KOPT-K1 (cell line): ENCODE measurements at regions not wholly inside any gene's neighbourhood (a gene's known extent, or its start where the extent isn't known, plus 50 kb on each side); places are given as distances from the start of the nearest gene placed in this dataset.

Experiments
- H3K27ac ChIP-seq: fragments of 200-600 bp; sonication (generic); 2 replicates; pipeline ENCODE4 v1.5.1; 2016; ENCODE audit warnings: antibody characterized with exemption, mild to moderate bottlenecking, low read depth, low read length; ENCODE audit not compliant: poor library complexity, severe bottlenecking
- H3K36me3 ChIP-seq: fragments of 200-600 bp; sonication (generic); 2 replicates; pipeline ENCODE4 v1.5.1; 2017; ENCODE audit warnings: antibody characterized with exemption, mild to moderate bottlenecking, low read length, moderate library complexity; ENCODE audit not compliant: insufficient read depth
- H3K9me3 ChIP-seq: fragments of 200-600 bp; sonication (generic); 2 replicates; pipeline ENCODE4 v1.5.1; 2017; ENCODE audit warnings: antibody characterized with exemption, low read length, mild to moderate bottlenecking; ENCODE audit not compliant: insufficient read depth, poor library complexity, severe bottlenecking

- Histone ChIP-seq H3K27ac (no peak overlapping the region), H3K9me3 (peaks cover 24% of the 10 kb centered on the region), H3K36me3 (no peaks in the 10 kb centered on the region)
Observed at GRCh38 chr10:2989292-2989947, 77.9 kb upstream of the PFKP start.

- Histone ChIP-seq H3K27ac (no peak overlapping the region), H3K36me3 (no peaks in the 10 kb centered on the region)
Observed at GRCh38 chr10:2987185-2987768, 80.1 kb upstream of the PFKP start.

GRCh38 chr10:2986391-2986801, 81.0 kb upstream of the PFKP start:
- Histone ChIP-seq H3K36me3 (no peaks in the 10 kb centered on the region), H3K27ac (no peak overlapping the region), H3K9me3 (peaks cover 24% of the 10 kb centered on the region)

More at GRCh38 chr10:2987185-2987768, 80.1 kb upstream of the PFKP start:
- H3K9me3 ChIP-seq, result peaks cover 24% of the 10 kb centered on the region

GRCh38 chr10:2985729-2986232, 81.6 kb upstream of the PFKP start:
- no peak overlapping the region for H3K27ac ChIP-seq
- H3K9me3 ChIP-seq, result peaks cover 24% of the 10 kb centered on the region
- H3K36me3 ChIP-seq, result no peaks in the 10 kb centered on the region

- no peak overlapping the region for H3K27ac ChIP-seq
- no peaks in the 10 kb centered on the region for H3K36me3 ChIP-seq
- H3K9me3 ChIP-seq, result peaks cover 20% of the 10 kb centered on the region
Observed at GRCh38 chr10:2984682-2985081, 82.7 kb upstream of the PFKP start.

GRCh38 chr10:2982146-2982545, 85.2 kb upstream of the PFKP start:
- Histone ChIP-seq H3K27ac (no peak overlapping the region), H3K36me3 (no peaks in the 10 kb centered on the region), H3K9me3 (no peaks in the 10 kb centered on the region)

- H3K27ac ChIP-seq, result no peak overlapping the region
- no peaks in the 10 kb centered on the region for H3K9me3 ChIP-seq
Observed at GRCh38 chr10:2981361-2981801, 86.0 kb upstream of the PFKP start.

GRCh38 chr10:2980791-2981360, 86.5 kb upstream of the PFKP start:
- Histone ChIP-seq H3K27ac (no peak overlapping the region), H3K9me3 (no peaks in the 10 kb centered on the region), H3K36me3 (no peaks in the 10 kb centered on the region)

More at GRCh38 chr10:2981361-2981801, 86.0 kb upstream of the PFKP start:
- H3K36me3 ChIP-seq, result no peaks in the 10 kb centered on the region

GRCh38 chr10:2980116-2980515, 87.2 kb upstream of the PFKP start:
- no peaks in the 10 kb centered on the region for H3K36me3 ChIP-seq
- H3K27ac ChIP-seq, result no peak overlapping the region
- H3K9me3 ChIP-seq, result no peaks in the 10 kb centered on the region

- Histone ChIP-seq H3K9me3 (no peaks in the 10 kb centered on the region), H3K27ac (no peak overlapping the region)
Observed at GRCh38 chr10:2979306-2979705, 88.0 kb upstream of the PFKP start.

GRCh38 chr10:2978574-2979273, 88.6 kb upstream of the PFKP start:
- no peaks in the 10 kb centered on the region for H3K36me3 ChIP-seq
- H3K9me3 ChIP-seq, result no peaks in the 10 kb centered on the region
- no peak overlapping the region for H3K27ac ChIP-seq

More at GRCh38 chr10:2979306-2979705, 88.0 kb upstream of the PFKP start:
- H3K36me3 ChIP-seq, result no peaks in the 10 kb centered on the region

GRCh38 chr10:2978111-2978510, 89.2 kb upstream of the PFKP start:
- H3K27ac ChIP-seq, result no peak overlapping the region
- H3K9me3 ChIP-seq, result no peaks in the 10 kb centered on the region
- H3K36me3 ChIP-seq, result no peaks in the 10 kb centered on the region

GRCh38 chr10:2974503-2975207, 92.7 kb upstream of the PFKP start:
- no peak overlapping the region for H3K27ac ChIP-seq
- no peaks in the 10 kb centered on the region for H3K36me3 ChIP-seq
- no peaks in the 10 kb centered on the region for H3K9me3 ChIP-seq

GRCh38 chr10:2974083-2974482, 93.3 kb upstream of the PFKP start:
- Histone ChIP-seq H3K36me3 (no peaks in the 10 kb centered on the region), H3K9me3 (no peaks in the 10 kb centered on the region), H3K27ac (no peak overlapping the region)

- H3K27ac ChIP-seq, result no peak overlapping the region
- no peaks in the 10 kb centered on the region for H3K36me3 ChIP-seq
- no peaks in the 10 kb centered on the region for H3K9me3 ChIP-seq
Observed at GRCh38 chr10:2972810-2973209, 94.5 kb upstream of the PFKP start.
